GM21381 (cell line): ENCODE measurements at regions not wholly inside any gene's neighbourhood (a gene's known extent, or its start where the extent isn't known, plus 50 kb on each side); places are given as distances from the start of the nearest gene placed in this dataset.

Experiments
- ATAC-seq: cut with Tn5 transposase; IDR thresholded peaks from one replicate; pipeline ENCODE4 v1.9.1; 2021; ENCODE audit warnings: mild to moderate bottlenecking, moderate library complexity; ENCODE audit not compliant: unreplicated experiment

GRCh38 chr4:54487491-54487890 lies 170.3 kb upstream of the KIT start:
- no peak for ATAC-seq

GRCh38 chr4:54493862-54494261 lies 163.9 kb upstream of the KIT start:
- no peak for ATAC-seq

GRCh38 chr4:54495091-54495490 lies 162.7 kb upstream of the KIT start:
- ATAC-seq, result no peak

- ATAC-seq, result no peak
Measured at GRCh38 chr4:54495641-54496040, 162.1 kb upstream of the KIT start.

GRCh38 chr4:54496412-54496811 lies 161.3 kb upstream of the KIT start:
- ATAC-seq, result no peak

GRCh38 chr4:54497947-54498346 lies 159.8 kb upstream of the KIT start:
- ATAC-seq, result no peak

- no peak for ATAC-seq
Measured at GRCh38 chr4:54498661-54499111, 159.1 kb upstream of the KIT start.

GRCh38 chr4:54499308-54500074 lies 158.3 kb upstream of the KIT start:
- no peak for ATAC-seq

GRCh38 chr4:54505362-54505761 lies 152.4 kb upstream of the KIT start:
- no peak for ATAC-seq

GRCh38 chr4:54505996-54506395 lies 151.8 kb upstream of the KIT start:
- no peak for ATAC-seq

GRCh38 chr4:54509057-54509456 lies 148.7 kb upstream of the KIT start:
- no peak for ATAC-seq

- ATAC-seq, result no peak
Measured at GRCh38 chr4:54513204-54513603, 144.6 kb upstream of the KIT start.

GRCh38 chr4:54513741-54514140 lies 144.0 kb upstream of the KIT start:
- no peak for ATAC-seq

- no peak for ATAC-seq
Measured at GRCh38 chr4:54516556-54517215, 141.1 kb upstream of the KIT start.

GRCh38 chr4:54517781-54518444 lies 139.8 kb upstream of the KIT start:
- no peak for ATAC-seq

- ATAC-seq, result no peak
Measured at GRCh38 chr4:54525602-54526001, 132.2 kb upstream of the KIT start.

- ATAC-seq, result no peak
Measured at GRCh38 chr4:54526560-54526959, 131.2 kb upstream of the KIT start.

- no peak for ATAC-seq
Measured at GRCh38 chr4:54527532-54527931, 130.2 kb upstream of the KIT start.

- ATAC-seq, result peak; percentile 59
Measured at GRCh38 chr4:54539500-54540029, 118.2 kb upstream of the KIT start.

- ATAC-seq, result no peak
Measured at GRCh38 chr4:54540931-54541330, 116.8 kb upstream of the KIT start.

GRCh38 chr4:54541426-54542118 lies 116.2 kb upstream of the KIT start:
- no peak for ATAC-seq
